GM23338 (cell line): ENCODE measurements at regions not wholly inside any gene's neighbourhood (a gene's known extent, or its start where the extent isn't known, plus 50 kb on each side); places are given as distances from the start of the nearest gene placed in this dataset.

Experiments
- ATAC-seq: fragments of 200-7000 bp; cut with Tn5 transposase; 3 replicates; pipeline ENCODE4 v1.9.1; 2020
- DNase-seq: peaks from one replicate; pipeline ENCODE4 v3.0.0-alpha.2; 2015; ENCODE audit warnings: low spot score
- H2AFZ ChIP-seq: fragments of 200-600 bp; sonication (generic); 2 replicates; pipeline ENCODE4 v1.8.0; 2016; ENCODE audit warnings: antibody characterized with exemption, mild to moderate bottlenecking, moderate library complexity
- H3F3A ChIP-seq: fragments of 200-600 bp; sonication (generic); replicated peaks from 2 replicates; pipeline ENCODE4 v1.8.0; 2017; ENCODE audit warnings: antibody characterized with exemption, mixed run types, low read depth
- H3K27ac ChIP-seq: fragments of 200-600 bp; sonication (generic); 2 replicates; pipeline ENCODE4 v1.6.1; 2016; ENCODE audit warnings: low read depth
- H3K27me3 ChIP-seq: fragments of 200-600 bp; sonication (generic); 2 replicates; pipeline ENCODE4 v1.8.0; 2016; ENCODE audit warnings: mild to moderate bottlenecking, mixed run types, moderate library complexity; ENCODE audit not compliant: insufficient read depth
- H3K36me3 ChIP-seq: fragments of 200-600 bp; sonication (generic); 2 replicates; pipeline ENCODE4 v1.8.0; 2016; ENCODE audit warnings: mild to moderate bottlenecking; ENCODE audit not compliant: insufficient read depth
- H3K4me1 ChIP-seq: fragments of 200-600 bp; sonication (generic); 2 replicates; pipeline ENCODE4 v1.8.0; 2016; ENCODE audit warnings: mild to moderate bottlenecking, moderate library complexity; ENCODE audit not compliant: insufficient read depth
- H3K4me2 ChIP-seq: fragments of 200-600 bp; sonication (generic); 2 replicates; pipeline ENCODE4 v1.7.1; 2017; ENCODE audit warnings: mixed run types
- H3K4me3 ChIP-seq: fragments of 200-600 bp; sonication (generic); 2 replicates; pipeline ENCODE4 v1.6.1; 2016; ENCODE audit warnings: mixed run types
- H3K79me2 ChIP-seq: fragments of 200-600 bp; sonication (generic); replicated peaks from 2 replicates; pipeline ENCODE4 v1.8.0; 2017; ENCODE audit warnings: mild to moderate bottlenecking; ENCODE audit not compliant: insufficient read depth
- H3K9me2 ChIP-seq: fragments of 200-600 bp; sonication (generic); 2 replicates; pipeline ENCODE4 v1.8.0; 2017; ENCODE audit not compliant: insufficient read depth
- H4K20me1 ChIP-seq: fragments of 200-600 bp; sonication (generic); replicated peaks from 2 replicates; pipeline ENCODE4 v1.8.0; 2017; ENCODE audit warnings: mild to moderate bottlenecking; ENCODE audit not compliant: insufficient read depth
- H3K27ac Mint-ChIP-seq: 2 replicates; pipeline ENCODE4 v1.8.0; 2020; ENCODE audit warnings: inconsistent platforms, mild to moderate bottlenecking, moderate library complexity, mixed read lengths
- H3K27me3 Mint-ChIP-seq: 3 replicates; pipeline ENCODE4 v1.8.0; 2022; ENCODE audit warnings: low read depth, mild to moderate bottlenecking, moderate library complexity, mixed read lengths, inconsistent platforms; ENCODE audit not compliant: insufficient read depth, poor library complexity
- H3K36me3 Mint-ChIP-seq: 3 replicates; pipeline ENCODE4 v1.8.0; 2021; ENCODE audit warnings: low read depth, mild to moderate bottlenecking, inconsistent platforms, moderate library complexity, mixed read lengths
- H3K4me1 Mint-ChIP-seq: 3 replicates; pipeline ENCODE4 v1.8.0; 2020; ENCODE audit warnings: mild to moderate bottlenecking, inconsistent platforms, mixed read lengths
- H3K4me3 Mint-ChIP-seq: 3 replicates; pipeline ENCODE4 v1.8.0; 2021; ENCODE audit warnings: moderate library complexity, mild to moderate bottlenecking, inconsistent platforms, mixed read lengths
- H3K9me3 Mint-ChIP-seq: 3 replicates; pipeline ENCODE4 v1.8.0; 2020; ENCODE audit warnings: moderate library complexity, mild to moderate bottlenecking, inconsistent platforms, mixed read lengths
- CREB1 ChIP-seq: fragments of 250-450 bp; sonication (Bioruptor Pico); IDR thresholded peaks from 2 replicates; pipeline ENCODE4 v1.5.0; 2020; ENCODE audit warnings: low read depth, mild to moderate bottlenecking, moderate library complexity
- EZH2 ChIP-seq: fragments of 200-600 bp; sonication (generic); IDR thresholded peaks from one replicate; pipeline ENCODE4 v1.8.0; 2017; ENCODE audit warnings: antibody characterized with exemption, mild to moderate bottlenecking, low read depth; ENCODE audit not compliant: unreplicated experiment
- EZH2phosphoT487 ChIP-seq: fragments of 200-600 bp; sonication (generic); IDR thresholded peaks from one replicate; pipeline ENCODE4 v1.8.1; 2018; ENCODE audit warnings: antibody characterized with exemption; ENCODE audit not compliant: unreplicated experiment
- JUNB ChIP-seq: IDR thresholded peaks from one replicate; pipeline ENCODE4 v1.6.1; 2016; ENCODE audit warnings: antibody characterized with exemption; ENCODE audit not compliant: unreplicated experiment
- NANOG ChIP-seq: IDR thresholded peaks from 2 replicates; pipeline ENCODE4 v1.6.1; 2016; ENCODE audit warnings: antibody characterized with exemption, borderline replicate concordance
- POLR2AphosphoS5 ChIP-seq: IDR thresholded peaks from 2 replicates; pipeline ENCODE4 v1.6.1; 2016; ENCODE audit warnings: antibody characterized with exemption, low read depth
- STAT1 ChIP-seq: IDR thresholded peaks from one replicate; pipeline ENCODE4 v1.6.1; 2016; ENCODE audit warnings: antibody characterized with exemption; ENCODE audit not compliant: unreplicated experiment
- ZNF114 ChIP-seq: fragments of 250-450 bp; sonication (Bioruptor Pico); IDR thresholded peaks from 2 replicates; pipeline ENCODE4 v1.5.0; 2020; ENCODE audit warnings: mild to moderate bottlenecking, moderate library complexity
- ZNF331 ChIP-seq: fragments of 250-450 bp; sonication (Bioruptor Pico); IDR thresholded peaks from 2 replicates; pipeline ENCODE4 v1.5.0; 2020; ENCODE audit warnings: low read depth, mild to moderate bottlenecking, moderate library complexity
- ZNF462 ChIP-seq: fragments of 250-450 bp; sonication (Bioruptor Pico); IDR thresholded peaks from 2 replicates; pipeline ENCODE4 v1.5.0; 2020; ENCODE audit warnings: mild to moderate bottlenecking, moderate library complexity
- TF ChIP-seq, protein P1 (sequence below): IDR thresholded peaks from one replicate; pipeline ENCODE4 v1.6.1; 2018; ENCODE audit warnings: antibody characterized with exemption; ENCODE audit not compliant: unreplicated experiment

GRCh38 chr1:238664139-238664538, 722.2 kb upstream of the CHRM3 start:
- H2AFZ ChIP-seq = no peak overlapping the region
- DNase-seq = no peak
- Mint-ChIP-seq H3K27ac (no peak overlapping the region), H3K9me3 (no peaks in the 10 kb centered on the region; the same call in 2 of the 3 replicates), H3K4me1 (no peaks in the 10 kb centered on the region), H3K27me3 (no peaks in the 10 kb centered on the region), H3K36me3 (no peaks in the 10 kb centered on the region), H3K4me3 (no peak overlapping the region)
- H3K4me1 ChIP-seq = no peaks in the 10 kb centered on the region
- H3K4me2 ChIP-seq = no peak overlapping the region
- H3K9me2 ChIP-seq = peaks cover 3% of the 10 kb centered on the region; the same call in 1 of the 2 replicates
- H3K27me3 ChIP-seq = no peaks in the 10 kb centered on the region
- H3K4me3 ChIP-seq = no peak overlapping the region
- no peak for ATAC-seq
- H3F3A ChIP-seq = no peaks in the 10 kb centered on the region
- H3K27ac ChIP-seq = no peak overlapping the region
- H4K20me1 ChIP-seq = no peaks in the 10 kb centered on the region
- H3K36me3 ChIP-seq = no peaks in the 10 kb centered on the region
- no peak for TF ChIP-seq ZNF114 (CRISPR knock-in tag)
- TF ChIP-seq POLR2AphosphoS5 = no peak
- TF ChIP-seq CREB1 = no peak
- TF ChIP-seq NANOG = no peak
- TF ChIP-seq EZH2phosphoT487 = no peak
- no peaks in the 10 kb centered on the region for H3K79me2 ChIP-seq

GRCh38 chr1:238660849-238661248, 725.5 kb upstream of the CHRM3 start:
- H3K4me1 ChIP-seq = no peaks in the 10 kb centered on the region
- H3K36me3 Mint-ChIP-seq = no peaks in the 10 kb centered on the region; the same call in 2 of the 3 replicates
- H3K27ac ChIP-seq = no peak overlapping the region
- peaks cover 3% of the 10 kb centered on the region; the same call in 1 of the 2 replicates for H3K9me2 ChIP-seq
- H3F3A ChIP-seq = no peaks in the 10 kb centered on the region
- no peaks in the 10 kb centered on the region for H3K79me2 ChIP-seq
- no peak overlapping the region for H3K4me3 Mint-ChIP-seq
- no peak for TF ChIP-seq CREB1
- TF ChIP-seq EZH2 = no peak
- no peak for TF ChIP-seq JUNB
- TF ChIP-seq STAT1 = no peak
- TF ChIP-seq ZNF331 (CRISPR knock-in tag) = no peak
- TF ChIP-seq, protein P1, sequence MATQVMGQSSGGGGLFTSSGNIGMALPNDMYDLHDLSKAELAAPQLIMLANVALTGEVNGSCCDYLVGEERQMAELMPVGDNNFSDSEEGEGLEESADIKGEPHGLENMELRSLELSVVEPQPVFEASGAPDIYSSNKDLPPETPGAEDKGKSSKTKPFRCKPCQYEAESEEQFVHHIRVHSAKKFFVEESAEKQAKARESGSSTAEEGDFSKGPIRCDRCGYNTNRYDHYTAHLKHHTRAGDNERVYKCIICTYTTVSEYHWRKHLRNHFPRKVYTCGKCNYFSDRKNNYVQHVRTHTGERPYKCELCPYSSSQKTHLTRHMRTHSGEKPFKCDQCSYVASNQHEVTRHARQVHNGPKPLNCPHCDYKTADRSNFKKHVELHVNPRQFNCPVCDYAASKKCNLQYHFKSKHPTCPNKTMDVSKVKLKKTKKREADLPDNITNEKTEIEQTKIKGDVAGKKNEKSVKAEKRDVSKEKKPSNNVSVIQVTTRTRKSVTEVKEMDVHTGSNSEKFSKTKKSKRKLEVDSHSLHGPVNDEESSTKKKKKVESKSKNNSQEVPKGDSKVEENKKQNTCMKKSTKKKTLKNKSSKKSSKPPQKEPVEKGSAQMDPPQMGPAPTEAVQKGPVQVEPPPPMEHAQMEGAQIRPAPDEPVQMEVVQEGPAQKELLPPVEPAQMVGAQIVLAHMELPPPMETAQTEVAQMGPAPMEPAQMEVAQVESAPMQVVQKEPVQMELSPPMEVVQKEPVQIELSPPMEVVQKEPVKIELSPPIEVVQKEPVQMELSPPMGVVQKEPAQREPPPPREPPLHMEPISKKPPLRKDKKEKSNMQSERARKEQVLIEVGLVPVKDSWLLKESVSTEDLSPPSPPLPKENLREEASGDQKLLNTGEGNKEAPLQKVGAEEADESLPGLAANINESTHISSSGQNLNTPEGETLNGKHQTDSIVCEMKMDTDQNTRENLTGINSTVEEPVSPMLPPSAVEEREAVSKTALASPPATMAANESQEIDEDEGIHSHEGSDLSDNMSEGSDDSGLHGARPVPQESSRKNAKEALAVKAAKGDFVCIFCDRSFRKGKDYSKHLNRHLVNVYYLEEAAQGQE = no peak
- TF ChIP-seq ZNF462 (CRISPR knock-in tag) = no peak
- no peak for TF ChIP-seq NANOG
- H3K4me2 ChIP-seq = no peak overlapping the region
- H3K4me1 Mint-ChIP-seq = no peaks in the 10 kb centered on the region
- ATAC-seq (no peak), DNase-seq (no peak)
- peaks cover 5% of the 10 kb centered on the region; the same call in 2 of the 3 replicates for H3K9me3 Mint-ChIP-seq
- no peak overlapping the region for H3K4me3 ChIP-seq
- H3K27me3 ChIP-seq = no peaks in the 10 kb centered on the region
- H3K27ac Mint-ChIP-seq = no peak overlapping the region
- H4K20me1 ChIP-seq = no peaks in the 10 kb centered on the region
- H3K36me3 ChIP-seq = no peaks in the 10 kb centered on the region
- H2AFZ ChIP-seq = no peak overlapping the region
- no peaks in the 10 kb centered on the region for H3K27me3 Mint-ChIP-seq
